Hematopoietic multipotent progenitor cell treated with erythropoietin and hydrocortisone succinate and interleukin-3 and kit ligand, for 6 days (in vitro differentiated cells): ENCODE measurements at regions not wholly inside any gene's neighbourhood (a gene's known extent, or its start where the extent isn't known, plus 50 kb on each side); places are given as distances from the start of the nearest gene placed in this dataset.
"Not testable (repeated sequence)": the region's sequence is repeated elsewhere in the genome, so short reads cannot be mapped to it uniquely, and the experiment has no call there.

Source experiments
- DNase-seq: peaks from one replicate; pipeline ENCODE4 v3.0.0-alpha.2; 2015

DNA sequence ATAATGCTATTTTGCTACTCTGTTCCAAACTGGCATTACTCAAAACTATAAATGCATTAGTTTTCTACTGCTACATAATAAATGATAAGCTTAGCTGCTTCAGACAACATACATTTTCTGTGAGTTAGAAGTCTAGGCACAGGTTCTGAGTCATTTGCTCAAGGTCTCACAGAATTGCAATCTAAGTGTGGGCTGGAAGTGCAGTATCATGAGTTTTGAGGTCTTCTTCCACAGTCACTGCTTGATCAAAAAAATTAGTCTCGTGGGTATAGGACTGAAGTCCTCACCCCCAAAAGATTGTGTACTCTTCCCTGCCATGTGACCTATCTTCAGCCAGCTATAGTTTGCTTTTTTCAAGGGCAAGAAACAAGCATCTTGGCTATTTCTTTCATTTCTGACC, 676.9 kb downstream of the ADCYAP1 start:
- no peak for DNase-seq

DNA sequence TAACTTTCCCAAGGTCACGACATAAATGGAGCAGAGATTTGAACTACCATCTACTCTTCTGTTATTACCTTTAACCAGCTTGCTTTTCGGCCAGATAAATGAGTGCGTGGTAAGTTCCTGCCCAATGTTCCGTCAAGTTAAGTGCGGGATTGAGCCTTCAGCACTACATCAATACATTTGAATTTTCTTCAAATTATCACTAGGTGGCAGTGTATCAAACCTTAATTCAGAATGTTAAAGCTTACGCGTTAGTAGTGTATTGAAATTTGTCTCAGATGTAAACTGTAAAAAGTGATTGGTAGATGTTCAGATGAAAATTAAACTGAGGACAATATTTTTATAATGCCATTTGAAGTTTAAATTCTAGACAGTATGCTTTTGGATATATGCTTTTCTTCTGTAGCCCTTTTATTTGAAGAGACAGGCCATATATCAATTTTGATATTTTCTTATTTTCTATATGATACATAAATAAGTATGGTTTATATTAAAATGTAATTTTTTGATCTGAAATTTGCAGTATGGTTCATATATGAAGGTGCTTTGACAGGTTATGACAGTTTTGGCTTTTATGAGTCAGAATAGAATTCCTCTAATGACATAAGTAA, 681.3 kb downstream of the ADCYAP1 start:
- peak; percentile 78 for DNase-seq

DNA sequence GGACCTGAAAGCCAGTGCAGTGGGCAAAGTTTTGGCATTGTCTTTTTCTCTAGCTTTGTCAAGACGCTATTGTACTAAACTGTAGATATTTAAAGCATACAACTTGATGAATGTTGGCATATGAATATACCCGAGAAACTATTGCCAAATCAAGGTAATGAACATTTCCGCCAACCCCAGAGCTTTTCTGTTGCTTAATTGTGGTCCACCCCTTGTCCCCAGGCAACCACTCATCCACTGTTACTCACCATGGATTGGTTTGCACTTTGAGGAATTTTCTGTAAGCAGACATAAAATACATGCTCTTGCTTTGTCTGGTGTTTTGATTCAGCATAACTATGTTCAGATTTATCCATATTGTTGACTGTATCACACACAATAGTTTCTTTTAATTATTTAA, 688.4 kb downstream of the ADCYAP1 start:
- DNase-seq = no peak

DNA sequence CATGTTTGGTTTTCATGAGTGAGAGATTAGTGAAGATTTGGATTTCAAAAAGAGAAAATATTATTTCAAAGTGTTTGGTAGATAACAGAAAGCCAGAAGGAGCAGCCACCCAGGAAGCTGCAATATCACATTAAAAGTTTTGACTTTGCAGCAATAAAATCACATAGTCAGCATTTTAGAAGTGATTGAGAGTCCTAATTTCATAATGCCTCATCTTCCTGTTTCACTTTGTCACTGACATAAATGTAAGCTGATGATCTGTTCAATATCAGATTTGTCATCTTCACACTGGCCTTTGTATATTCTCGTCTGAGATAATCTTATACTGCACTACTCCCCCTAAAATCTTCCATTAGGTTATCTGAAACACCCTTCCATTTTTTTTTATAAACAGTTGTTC, 690.5 kb downstream of the ADCYAP1 start:
- DNase-seq = no peak

DNA sequence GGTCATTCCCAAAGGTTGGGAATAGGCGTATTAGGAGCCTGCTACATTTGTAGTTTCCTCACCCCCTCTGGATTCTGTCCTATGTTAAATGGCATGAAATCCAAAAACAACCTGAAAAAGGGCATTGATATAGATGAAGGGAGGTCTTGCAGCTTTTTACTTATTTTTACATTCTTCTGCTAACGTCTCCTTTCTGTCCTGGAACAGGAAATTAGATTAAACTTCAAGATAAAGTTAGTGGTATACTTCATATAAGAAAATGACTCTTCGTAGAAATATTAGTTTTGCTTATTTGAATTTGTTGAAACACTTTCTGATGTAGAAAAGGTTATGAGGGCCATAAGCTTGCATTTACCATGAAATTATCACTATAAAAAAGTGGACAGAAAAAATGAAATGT, 694.5 kb downstream of the ADCYAP1 start:
- peak; percentile 21 for DNase-seq

DNA sequence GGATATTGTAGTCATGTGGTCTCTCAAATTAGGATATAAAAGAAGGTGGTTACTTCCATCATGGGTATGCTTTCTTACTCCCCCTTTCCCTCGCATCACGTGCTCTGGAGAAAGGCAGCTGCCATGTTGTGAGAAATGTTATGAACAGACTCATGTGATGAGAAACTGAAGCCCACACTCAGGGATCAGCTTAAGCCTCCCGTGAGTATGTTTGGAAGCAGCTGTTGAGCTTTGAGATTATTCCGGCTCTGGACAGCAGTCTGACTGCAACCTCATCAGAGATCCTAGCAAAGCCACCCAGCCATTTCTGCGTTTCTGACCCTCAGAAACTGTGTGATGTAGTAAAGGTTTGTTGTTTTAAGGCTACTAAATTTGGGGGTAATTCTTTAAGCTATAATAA, 700.1 kb downstream of the ADCYAP1 start:
- DNase-seq = no peak

DNA sequence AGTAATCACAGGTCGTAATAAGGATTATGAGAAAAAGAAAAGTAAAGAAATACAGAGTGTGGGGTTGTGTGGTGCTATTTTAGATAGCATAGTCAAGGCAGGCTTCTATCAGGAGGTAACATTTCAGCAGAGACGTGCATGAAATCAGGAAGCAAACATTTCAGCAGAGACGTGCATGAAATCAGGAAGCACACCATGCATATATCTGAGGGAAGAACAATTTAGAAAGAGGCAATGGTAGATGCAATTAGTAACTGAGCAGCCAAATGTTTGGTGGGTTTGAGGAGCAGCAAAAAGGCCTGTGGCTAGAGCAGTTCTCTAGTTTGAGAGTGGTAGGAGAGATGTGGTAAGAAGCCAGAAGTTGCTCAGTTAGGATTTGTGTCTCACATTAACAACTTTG, 713.7 kb downstream of the ADCYAP1 start:
- peak; percentile 6 for DNase-seq

DNA sequence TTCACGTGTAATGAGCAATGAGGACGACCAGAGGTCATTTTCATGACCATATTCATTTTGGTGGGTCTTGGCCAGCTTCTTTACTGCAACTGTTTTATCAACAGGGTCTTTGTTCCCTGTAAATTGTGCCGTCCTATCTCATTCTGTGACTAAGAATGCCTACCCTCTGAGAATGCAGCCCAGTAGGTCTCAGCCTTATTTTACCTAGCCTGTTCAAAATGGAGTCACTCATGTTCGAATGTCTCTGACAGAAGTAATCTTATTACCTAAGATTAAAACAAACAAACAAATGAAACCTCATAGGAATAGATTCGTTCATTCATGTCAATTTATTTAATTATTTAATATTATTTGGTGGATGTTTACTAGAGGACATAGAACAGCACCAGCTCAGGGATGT, 714.8 kb downstream of the ADCYAP1 start:
- DNase-seq = no peak

DNA sequence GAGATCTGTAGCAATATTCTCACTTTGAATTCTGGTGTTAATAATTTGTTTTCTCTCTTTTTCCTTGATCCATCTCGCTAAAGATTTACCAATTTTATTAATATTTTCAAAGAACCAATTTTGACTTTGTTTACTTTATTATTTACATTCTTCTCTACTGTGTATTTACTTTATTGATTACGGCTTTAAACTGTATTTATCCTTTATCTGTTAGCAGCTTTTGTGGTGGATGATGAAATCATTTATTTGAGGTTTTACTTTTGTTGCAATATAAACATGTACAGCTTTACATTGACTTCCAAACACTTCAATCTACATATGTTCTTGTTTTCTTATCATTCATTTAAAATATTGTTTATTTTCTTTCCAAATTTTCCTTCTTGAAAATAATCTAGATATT, 719.9 kb downstream of the ADCYAP1 start:
- DNase-seq = no peak

DNA sequence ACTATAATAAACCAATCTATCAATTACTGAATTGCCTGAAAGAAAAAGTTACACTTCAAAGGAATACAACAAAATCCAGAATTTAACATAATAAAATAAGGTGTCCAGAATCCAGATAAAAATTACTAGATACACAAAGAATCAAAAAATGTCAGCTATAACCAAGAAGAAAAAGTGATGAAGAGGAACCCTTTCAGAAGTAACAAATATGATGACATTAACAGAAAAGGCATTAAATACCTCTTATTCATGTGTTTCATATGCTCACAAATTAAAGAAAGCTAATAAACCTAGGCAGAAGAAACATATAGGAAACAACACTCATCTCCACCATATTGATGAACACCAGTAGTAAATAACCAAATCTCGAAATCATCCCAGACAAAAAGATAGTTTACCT, 722.8 kb downstream of the ADCYAP1 start:
- DNase-seq = no peak

DNA sequence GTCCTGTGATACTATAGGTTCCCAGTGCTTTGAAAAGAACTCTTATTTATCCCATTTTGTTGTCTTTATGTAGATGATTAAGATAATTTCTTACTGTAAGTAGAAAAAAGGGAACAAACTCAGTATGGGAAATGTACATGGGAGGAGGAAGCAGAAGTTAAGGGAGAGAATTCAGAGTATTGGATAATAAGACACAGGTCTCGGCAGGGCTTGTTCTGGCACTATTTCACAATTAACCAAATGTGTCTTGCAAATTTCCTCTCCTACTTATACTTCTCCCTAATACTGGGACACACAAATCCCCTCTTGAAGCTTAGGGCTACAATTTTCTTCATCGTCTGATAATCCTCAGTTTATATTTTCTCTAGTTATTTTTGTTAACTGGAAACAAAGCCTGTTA, 744.0 kb downstream of the ADCYAP1 start:
- peak; percentile 39 for DNase-seq

DNA sequence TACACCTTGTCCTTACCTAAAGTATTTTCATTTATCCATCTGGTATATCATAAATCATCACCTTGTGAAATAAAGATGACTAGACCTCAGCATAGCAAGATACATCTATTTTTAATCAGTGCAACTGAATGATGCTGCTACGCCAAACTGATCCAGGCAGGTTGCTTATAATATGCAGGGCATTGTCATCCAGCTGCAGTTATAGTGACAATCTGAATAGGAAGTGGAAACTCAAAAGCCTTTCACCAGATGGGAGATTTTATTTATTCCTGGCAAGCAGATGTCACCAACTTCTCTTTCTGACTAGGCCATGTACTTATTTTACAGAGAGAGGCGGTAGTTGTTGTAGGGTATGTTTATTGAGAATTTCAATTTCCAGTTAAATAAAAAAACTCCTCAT, 747.3 kb downstream of the ADCYAP1 start:
- peak; percentile 4 for DNase-seq

DNA sequence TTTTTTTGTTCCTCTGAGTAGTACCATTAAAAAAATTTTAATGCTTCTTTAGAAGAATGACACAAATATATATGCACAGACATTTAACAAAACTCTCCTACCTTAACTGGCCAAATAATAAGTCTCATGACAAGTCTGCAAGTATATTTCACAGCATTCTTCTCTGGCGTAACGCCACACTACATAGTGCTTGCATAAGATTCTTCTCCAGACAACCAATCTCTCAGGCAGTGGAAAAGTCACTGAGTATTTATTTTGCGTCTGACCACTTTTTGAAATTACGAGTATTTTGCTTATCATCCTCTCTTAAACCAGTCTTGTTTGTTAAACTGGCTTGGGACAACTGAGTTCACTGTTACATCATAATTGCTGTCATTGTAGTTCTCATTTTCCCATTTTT, 749.2 kb downstream of the ADCYAP1 start:
- DNase-seq = no peak

DNA sequence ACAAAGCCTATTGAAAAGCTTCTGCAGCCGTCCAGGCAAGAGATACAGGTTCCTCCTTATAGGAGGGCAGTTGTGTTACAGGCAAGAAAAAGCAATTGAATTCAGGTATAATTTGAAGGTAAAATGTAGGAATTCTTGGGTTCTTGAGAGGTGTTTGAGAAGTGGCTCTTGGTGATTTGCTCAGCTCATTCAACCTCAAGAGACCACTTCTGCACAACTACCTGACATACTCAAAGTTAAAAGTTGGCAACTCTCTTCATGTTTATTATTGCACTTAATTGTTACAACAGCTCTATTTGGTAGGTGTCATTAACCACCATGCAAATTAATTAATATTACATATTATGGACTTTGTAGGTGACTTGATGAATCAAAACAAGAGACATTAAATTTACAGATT, 753.2 kb downstream of the ADCYAP1 start:
- DNase-seq = no peak

DNA sequence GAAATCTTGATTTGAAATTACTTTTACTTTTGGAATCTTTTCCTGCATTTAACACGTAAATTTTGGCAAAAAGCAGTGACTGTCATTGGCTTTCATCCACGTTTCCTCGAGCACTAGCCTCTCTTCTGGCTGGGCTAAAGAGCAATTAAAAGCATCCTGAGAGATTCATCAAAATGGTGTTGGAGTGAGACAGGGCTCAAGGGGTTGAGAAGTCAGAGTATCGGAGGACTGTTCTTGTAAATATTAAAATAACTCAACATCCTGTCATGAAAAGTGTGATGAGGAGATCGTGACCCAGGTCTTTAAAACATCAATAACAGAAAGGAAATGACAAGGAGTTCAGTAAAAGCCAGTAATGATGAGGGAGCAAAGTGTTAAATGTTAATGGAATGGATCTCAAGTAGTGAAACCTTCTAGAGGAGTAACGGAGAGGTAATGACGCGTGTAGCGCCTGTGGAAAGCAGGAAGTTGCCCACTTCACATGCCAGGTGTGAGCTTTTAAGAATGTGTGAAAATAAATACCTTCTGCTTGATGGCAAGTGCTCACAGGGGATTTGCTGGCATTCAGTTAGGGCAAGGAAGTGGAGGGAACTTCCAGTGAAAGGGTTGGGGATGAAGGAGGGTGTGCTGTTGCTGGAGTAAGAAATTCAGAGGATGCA, 754.4 kb downstream of the ADCYAP1 start:
- DNase-seq = no peak

DNA sequence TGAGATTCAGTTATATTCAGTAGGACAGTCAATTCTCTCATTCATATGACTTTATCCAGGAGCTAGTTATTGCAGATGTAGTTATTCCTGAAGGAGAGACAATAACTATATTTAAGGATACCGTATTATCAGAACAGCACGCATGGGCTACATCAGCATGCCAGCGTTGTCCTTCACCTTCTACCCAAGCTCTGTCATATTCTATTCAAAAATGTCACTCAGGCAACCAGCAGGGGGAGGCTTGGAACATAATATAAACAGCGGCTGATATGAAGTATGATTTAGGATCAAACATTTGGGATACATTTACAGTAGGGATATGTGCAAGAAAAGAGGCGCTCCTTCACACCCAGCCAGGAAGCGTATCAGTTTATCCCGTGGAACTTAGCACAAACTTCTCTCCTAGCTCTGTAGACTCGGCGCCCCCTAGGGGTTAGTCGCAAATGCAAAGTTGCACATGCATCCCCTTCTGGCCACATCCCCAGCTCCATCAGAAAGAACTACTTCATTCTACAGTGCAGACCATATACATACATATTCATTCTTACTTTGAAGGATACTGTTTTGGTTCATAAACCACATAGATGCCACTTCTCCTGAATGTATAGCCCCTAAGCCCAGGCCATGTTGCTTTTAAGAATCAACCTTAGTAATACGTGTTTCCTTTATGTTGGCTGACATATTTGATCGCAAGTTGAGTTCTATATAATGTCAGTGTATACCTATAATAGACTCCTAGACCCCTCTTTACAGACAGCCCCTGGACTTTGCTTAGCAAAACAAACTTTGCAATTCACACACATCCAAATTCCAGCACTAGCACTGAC, 759.4 kb downstream of the ADCYAP1 start:
- peak; percentile 81 for DNase-seq

DNA sequence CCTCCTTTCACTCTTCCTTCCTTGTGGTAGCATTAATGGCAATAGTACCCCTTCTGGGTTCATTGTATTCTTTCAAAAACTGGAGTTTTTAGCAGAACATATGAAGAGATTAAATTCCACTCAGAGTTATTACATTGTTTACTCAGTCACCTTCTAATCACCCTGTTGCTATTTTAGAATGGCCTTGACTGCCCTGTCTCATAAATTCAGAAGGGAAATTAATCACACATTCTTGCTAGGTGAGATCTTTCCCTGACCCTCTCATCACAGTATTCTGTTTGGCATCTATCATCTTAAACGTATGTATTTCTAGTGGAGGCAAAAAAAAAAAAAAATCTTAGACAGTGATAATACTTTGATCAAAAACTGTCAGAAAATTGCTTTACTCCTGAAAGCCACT, 760.4 kb downstream of the ADCYAP1 start:
- DNase-seq = no peak

DNA sequence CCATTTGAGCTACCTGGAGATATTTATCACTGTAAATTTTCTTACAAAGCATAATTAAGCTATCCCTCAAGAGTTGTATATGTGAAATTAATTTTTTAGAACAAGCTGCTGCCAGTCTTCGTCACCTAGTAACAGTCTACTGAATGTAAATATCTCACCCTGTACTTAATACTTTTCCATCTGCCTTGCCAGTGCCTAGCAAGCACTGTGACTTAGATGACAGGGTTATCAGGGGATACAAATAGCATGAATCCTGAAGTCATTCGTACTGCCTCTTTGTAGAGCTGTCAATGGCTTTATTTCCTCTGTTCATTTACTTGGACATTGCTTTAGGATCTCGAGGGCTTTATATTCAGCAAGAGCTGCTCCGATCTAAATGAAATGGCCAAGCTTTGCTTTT, 763.6 kb downstream of the ADCYAP1 start:
- DNase-seq = no peak

DNA sequence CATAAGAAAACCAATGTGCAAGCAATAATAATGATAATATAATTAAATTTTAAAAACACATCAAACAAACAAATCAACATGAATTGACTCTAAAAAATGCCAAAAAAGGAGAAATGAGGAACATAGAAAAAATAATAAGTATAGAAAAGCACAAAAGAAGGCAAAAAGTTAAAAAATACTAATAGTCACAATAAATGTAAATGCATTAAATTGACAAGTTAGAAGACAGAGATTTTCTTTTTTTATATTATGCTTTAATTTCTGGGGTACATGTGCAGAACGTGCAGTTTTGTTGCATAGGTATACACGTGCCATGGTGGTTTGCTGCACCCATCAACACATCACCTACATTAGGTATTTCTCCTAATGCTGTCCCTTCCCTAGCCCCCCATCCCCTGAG, 767.0 kb downstream of the ADCYAP1 start:
- DNase-seq = not testable (repeated sequence)

DNA sequence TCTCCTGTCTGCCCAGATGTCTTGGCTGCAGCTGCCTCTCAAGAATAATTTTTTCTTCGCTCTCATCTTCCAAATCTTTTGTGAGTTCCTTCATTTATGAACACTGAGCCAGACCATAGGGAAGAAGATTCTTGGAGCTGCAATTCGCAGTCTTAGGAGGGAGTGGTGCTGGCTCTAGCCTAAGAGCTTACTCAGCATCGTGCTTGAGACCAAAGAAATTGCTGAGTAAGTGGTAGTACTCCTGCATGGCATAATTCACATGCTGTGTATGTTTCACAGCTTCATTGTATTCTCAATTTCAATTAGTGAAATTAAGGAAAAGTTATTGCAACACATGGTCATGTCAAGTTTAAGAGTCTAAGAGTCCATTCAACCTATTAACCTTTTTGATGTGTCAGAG, 771.7 kb downstream of the ADCYAP1 start:
- DNase-seq = no peak

DNA sequence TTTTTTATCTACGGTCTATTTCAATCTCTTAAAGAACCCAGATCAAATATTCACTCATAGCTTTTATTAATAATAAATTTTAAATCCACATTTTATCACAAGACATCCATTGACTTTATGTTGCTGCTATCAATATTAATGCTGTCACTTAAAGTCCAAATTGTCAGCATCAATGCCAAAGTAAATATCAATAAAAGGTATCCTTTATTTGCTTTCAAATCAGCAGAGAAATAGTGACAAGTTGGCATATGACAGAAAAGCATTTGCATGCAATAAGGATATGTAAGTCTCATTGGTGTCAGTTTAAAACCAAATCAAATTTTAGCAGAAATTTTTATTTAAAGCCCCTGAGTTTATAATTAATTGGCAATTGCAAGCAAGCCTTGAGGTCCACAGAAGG, 775.4 kb downstream of the ADCYAP1 start:
- DNase-seq = no peak

DNA sequence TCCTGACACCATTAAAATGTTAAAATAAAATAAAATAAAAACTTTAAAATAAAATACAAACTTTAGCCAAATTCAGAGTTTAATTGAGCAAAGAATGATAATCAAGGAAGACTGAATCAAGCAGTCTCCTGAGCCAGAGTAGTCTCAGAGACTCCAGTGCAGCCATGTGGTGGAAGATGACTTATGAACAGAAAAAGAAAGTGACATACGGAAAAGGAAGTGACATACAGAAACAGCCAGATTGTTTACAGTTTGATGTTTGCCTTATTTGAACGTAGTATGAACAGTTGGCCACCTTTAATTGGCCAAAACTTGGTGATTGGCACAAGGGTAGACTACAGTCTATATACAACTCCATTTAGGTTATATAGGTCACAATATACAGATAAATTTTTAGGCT, 787.2 kb downstream of the ADCYAP1 start:
- DNase-seq = no peak

DNA sequence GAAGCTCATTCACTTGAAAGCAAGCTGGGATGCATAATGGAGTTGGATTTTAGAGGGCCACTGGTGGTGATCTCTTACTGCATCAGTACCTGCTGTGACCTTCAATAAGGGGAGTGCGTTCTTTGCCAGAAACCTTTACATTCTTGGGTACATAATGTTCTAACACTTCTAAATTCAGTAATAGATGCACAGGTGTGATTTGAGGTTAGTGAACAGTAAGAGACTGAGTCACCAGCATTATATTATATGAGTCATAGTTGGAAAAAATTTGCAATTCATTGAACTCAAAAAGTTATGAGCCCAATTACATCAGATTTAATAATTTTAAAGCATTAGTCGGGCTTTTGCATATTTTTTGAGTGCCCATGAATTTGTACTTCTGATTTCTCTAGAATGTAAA, 803.3 kb downstream of the ADCYAP1 start:
- no peak for DNase-seq

DNA sequence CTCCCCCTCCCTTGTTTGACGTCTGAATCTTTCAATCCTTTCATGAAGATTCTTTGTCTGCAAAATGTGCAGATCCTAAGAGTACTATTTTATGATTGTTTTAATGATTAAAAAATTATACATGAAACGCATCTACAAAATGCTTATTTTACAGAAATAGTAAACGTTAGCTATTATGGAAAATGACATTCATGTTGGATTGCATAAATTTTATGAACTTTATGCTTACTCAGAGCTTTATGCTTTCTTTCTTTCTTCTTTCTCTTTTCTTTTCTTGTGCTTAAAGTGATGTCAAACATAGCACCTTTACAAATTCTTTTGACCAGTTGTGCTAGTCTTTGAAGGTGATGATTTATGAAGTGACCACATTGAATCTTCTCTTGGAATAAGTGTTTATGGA, 805.4 kb downstream of the ADCYAP1 start:
- DNase-seq = no peak
